Lung (tissue), 11 donors: ENCODE measurements at regions not wholly inside any gene's neighbourhood (a gene's known extent, or its start where the extent isn't known, plus 50 kb on each side); places are given as distances from the start of the nearest gene placed in this dataset.

Experiments
- ATAC-seq: fragments of 200-7000 bp; cut with Tn5 transposase; one replicate; pipeline ENCODE4 v1.9.1; 2020; ENCODE audit warnings: moderate number of reproducible peaks; ENCODE audit not compliant: insufficient read depth, low FRiP score
- DNase-seq, 3 donors: peaks; one replicate each; pipeline ENCODE4 v3.0.0-alpha.2; 2013 to 2017
- H3K27ac ChIP-seq, 2 donors: one replicate each; pipeline ENCODE4 v1.5.1; 2013; ENCODE audit warnings: mild to moderate bottlenecking in 2 of 2, moderate library complexity in 2 of 2, control low read depth in 1 of 2, inconsistent platforms in 1 of 2, low read depth in 1 of 2, low read length in 1 of 2
- H3K27me3 ChIP-seq, 3 donors: one replicate each; pipeline ENCODE4 v1.5.1; 2013; ENCODE audit warnings: low read length in 2 of 3; ENCODE audit not compliant: control insufficient read depth in 3 of 3, insufficient read depth in 3 of 3
- H3K36me3 ChIP-seq, 4 donors: one replicate each; pipeline ENCODE4 v1.5.1; 2013; ENCODE audit warnings: low read length in 4 of 4, mild to moderate bottlenecking in 1 of 4, moderate library complexity in 1 of 4; ENCODE audit not compliant: control insufficient read depth in 4 of 4, insufficient read depth in 4 of 4
- H3K4me1 ChIP-seq, 5 donors: one replicate each; pipeline ENCODE4 v1.5.1; 2013; ENCODE audit warnings: low read length in 5 of 5, mild to moderate bottlenecking in 2 of 5, moderate library complexity in 1 of 5; ENCODE audit not compliant: control insufficient read depth in 5 of 5, insufficient read depth in 5 of 5
- H3K4me3 ChIP-seq: one replicate; pipeline ENCODE4 v1.5.1; 2013; ENCODE audit warnings: mild to moderate bottlenecking, control low read depth, moderate library complexity
- H3K9ac ChIP-seq, 2 donors: one replicate each; pipeline ENCODE4 v1.5.1; 2013; ENCODE audit warnings: low read length in 2 of 2, control low read depth in 1 of 2; ENCODE audit not compliant: insufficient read depth in 1 of 2
- H3K9me3 ChIP-seq, 4 donors: one replicate each; pipeline ENCODE4 v1.5.1; 2013; ENCODE audit warnings: low read length in 3 of 4, mild to moderate bottlenecking in 1 of 4, moderate library complexity in 1 of 4; ENCODE audit not compliant: control insufficient read depth in 4 of 4, insufficient read depth in 3 of 4
- WGBS, 2 donors: extraction: QIAGEN DNeasy Blood & Tissue Kit; methylation state at CpG; one replicate each; pipeline ENCODE4 v1.1.7; 2013; 5-methylcytosine and 5-hydroxymethylcytosine counted together
- TF ChIP-seq, protein P1 (sequence below): IDR thresholded peaks from 2 replicates; pipeline ENCODE4 v1.5.1; 2012; ENCODE audit warnings: mild to moderate bottlenecking; ENCODE audit errors: control extremely low read depth, extremely low read depth
- donor health status: control.
- donor health status: control.
- donor health status: Bipolar disorder and iron deficiency.
- donor health status: healthy.
- donor health status: DM: yes; HTN: yes; CAD: no.

DNA sequence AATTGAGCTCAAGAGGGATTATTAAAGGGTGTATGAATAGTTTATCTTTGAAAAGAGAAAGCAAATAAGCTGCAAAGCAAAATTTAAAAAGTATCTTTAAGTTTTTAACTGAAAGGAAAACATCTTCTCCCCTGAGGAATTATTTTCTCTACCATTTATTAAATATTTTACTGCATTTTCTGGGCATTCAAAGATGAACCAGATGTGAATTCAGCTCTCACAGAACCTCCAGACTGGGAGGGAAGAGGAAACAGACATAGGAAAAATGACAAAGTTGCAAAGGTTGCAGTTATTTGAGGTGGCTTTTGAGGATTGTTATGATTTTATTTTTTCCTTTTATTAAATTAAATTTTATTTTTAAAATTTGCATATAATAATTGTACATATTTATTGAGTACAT lies 122.7 kb upstream of the SESN3 start:
- no peak overlapping the region for H3K4me3 ChIP-seq
- no peak for DNase-seq
- H3K4me1 ChIP-seq: peaks cover 0 to 5% (median 0%) of the 10 kb centered on the region in 5 donors
- H3K27me3 ChIP-seq: no peaks in the 10 kb centered on the region
- no peak overlapping the region for H3K9ac ChIP-seq
- TF ChIP-seq, protein P1, sequence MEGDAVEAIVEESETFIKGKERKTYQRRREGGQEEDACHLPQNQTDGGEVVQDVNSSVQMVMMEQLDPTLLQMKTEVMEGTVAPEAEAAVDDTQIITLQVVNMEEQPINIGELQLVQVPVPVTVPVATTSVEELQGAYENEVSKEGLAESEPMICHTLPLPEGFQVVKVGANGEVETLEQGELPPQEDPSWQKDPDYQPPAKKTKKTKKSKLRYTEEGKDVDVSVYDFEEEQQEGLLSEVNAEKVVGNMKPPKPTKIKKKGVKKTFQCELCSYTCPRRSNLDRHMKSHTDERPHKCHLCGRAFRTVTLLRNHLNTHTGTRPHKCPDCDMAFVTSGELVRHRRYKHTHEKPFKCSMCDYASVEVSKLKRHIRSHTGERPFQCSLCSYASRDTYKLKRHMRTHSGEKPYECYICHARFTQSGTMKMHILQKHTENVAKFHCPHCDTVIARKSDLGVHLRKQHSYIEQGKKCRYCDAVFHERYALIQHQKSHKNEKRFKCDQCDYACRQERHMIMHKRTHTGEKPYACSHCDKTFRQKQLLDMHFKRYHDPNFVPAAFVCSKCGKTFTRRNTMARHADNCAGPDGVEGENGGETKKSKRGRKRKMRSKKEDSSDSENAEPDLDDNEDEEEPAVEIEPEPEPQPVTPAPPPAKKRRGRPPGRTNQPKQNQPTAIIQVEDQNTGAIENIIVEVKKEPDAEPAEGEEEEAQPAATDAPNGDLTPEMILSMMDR: no peak
- ATAC-seq: no peak
- H3K36me3 ChIP-seq: no peaks in the 10 kb centered on the region
- no peak overlapping the region for H3K27ac ChIP-seq
- H3K9me3 ChIP-seq: no peaks in the 10 kb centered on the region

DNA sequence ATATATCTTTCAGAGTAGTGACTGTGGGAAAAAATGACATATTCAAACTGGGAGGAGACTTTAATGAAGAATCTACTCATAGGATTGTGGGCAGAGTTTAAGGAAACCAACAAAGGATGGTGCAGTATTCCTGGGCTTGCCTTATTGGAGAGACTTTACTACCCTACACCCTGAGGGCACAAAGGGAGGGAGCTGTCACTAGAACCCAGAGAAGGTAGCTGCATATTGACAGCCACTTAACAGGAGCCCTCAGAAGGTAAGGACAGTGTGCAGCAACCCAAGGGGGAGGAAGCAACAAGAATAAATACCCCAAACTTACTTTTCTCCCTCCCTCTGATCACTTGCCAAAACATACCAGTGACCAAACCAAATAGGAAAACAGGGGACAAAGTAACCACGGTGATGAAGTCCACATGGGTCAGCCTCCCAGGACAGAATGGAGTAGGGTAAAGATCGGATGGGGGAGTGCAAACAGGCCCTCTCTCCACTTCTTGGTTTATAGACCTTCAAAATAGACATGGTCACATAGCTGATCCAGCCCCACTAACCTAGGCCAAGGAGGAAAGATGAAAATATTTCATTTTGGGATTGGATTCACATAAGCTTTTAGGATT lies 121.8 kb upstream of the SESN3 start:
- no peaks in the 10 kb centered on the region for H3K9me3 ChIP-seq
- no peak for DNase-seq
- TF ChIP-seq, protein P1: no peak
- H3K36me3 ChIP-seq: no peaks in the 10 kb centered on the region
- no peak overlapping the region for H3K27ac ChIP-seq
- 78 to 91% methylated on average over 2 of the region's 2 CpGs for WGBS, 2 donors
- no peaks in the 10 kb centered on the region for H3K4me1 ChIP-seq
- no peak overlapping the region for H3K9ac ChIP-seq
- no peak overlapping the region for H3K4me3 ChIP-seq
- no peaks in the 10 kb centered on the region for H3K27me3 ChIP-seq
- ATAC-seq: no peak

DNA sequence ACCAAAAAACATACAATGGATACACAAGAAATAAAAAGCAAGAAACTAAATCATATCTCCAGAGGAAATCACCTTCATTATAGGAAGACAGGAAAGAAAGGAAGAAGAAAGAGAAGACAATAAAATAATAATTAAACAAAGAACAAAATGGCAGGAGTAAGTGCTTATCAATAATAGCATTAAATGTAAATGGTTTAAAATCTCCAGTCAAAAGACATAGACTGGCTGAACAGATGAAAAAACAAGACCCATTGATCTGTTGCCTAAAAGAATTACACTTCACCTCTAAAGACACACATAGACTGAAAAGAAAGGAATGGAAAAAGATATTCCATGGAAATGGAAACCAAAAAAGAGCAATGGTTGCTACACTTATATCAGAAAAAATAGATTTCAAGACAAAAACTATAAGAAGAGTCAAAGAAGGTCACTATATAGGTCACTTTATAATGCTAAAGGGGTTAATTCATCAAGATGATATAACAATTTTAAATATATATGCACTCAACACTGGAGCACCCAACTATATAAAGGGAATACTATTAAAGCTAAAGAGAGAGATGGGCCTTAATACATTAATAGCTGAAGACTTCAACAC lies 118.4 kb upstream of the SESN3 start:
- no peak for ATAC-seq
- Histone ChIP-seq H3K27ac (no peak overlapping the region), H3K36me3 (no peaks in the 10 kb centered on the region), H3K4me3 (no peak overlapping the region), H3K4me1 (no peaks in the 10 kb centered on the region), H3K27me3 (no peaks in the 10 kb centered on the region), H3K9me3 (peaks cover 0 to 2% (median 0%) of the 10 kb centered on the region in 4 donors), H3K9ac (no peak overlapping the region)
- no peak for DNase-seq
- TF ChIP-seq, protein P1: no peak

DNA sequence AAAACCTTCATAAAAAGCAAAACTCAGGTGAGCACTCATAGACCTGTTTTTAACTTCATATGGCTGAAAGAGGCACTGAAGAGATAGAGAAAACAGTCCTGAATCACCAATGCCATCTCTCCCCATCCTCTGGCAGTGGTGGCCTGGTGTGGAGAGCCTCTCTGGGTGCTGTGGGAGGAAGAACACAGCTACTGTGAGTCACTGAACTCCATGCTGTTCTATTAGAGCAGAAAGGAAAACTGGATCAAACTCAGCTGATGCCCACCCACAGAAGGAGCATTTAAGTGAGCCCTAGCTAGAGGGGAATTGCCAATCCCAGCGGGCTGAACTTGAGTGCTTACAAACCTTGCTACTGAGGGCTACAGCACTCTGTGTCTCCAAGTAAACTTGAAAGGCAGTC lies 115.3 kb upstream of the SESN3 start:
- Histone ChIP-seq H3K27me3 (no peaks in the 10 kb centered on the region), H3K4me1 (peaks cover 0 to 7% (median 2%) of the 10 kb centered on the region in 5 donors), H3K27ac (no peak overlapping the region), H3K4me3 (no peak overlapping the region), H3K36me3 (no peaks in the 10 kb centered on the region), H3K9ac (no peak overlapping the region), H3K9me3 (peaks cover 0 to 2% (median 0%) of the 10 kb centered on the region in 4 donors)
- no peak for ATAC-seq
- 93 to 100% methylated on average over 1 of the region's 1 CpG for WGBS, 2 donors
- TF ChIP-seq, protein P1: no peak
- DNase-seq: no peak
